ENCODE measurements at regions not wholly inside any gene's neighbourhood (a gene's known extent, or its start where the extent isn't known, plus 50 kb on each side); places are given as distances from the start of the nearest gene placed in this dataset.

- no peak for TF ChIP-seq CUX1 (CRISPR knock-in tag; IDR thresholded peaks at IDR 0.05)
- no peak for TF ChIP-seq CEBPG (CRISPR knock-in tag; IDR thresholded peaks at IDR 0.05)
- TF ChIP-seq CEBPG (tag; conservative IDR thresholded peaks at IDR 0.05 in 1 of 2, IDR thresholded peaks at IDR 0.05 in 1 of 2) = peak; percentile 30 to 66; a peak in 3 of 4 replicates
- peaks cover 5 to 8% of the 10 kb centered on the region in 2 experiments; a peak in 4 of 5 replicates for H3K27me3 ChIP-seq (ENCODE audit: control insufficient read depth in 2 of 2, insufficient read depth in 2 of 2, low read length in 2 of 2)
- no peak for DNase-seq (ENCODE audit: extremely low read depth in 1 of 4, low spot score in 3 of 4)
- H3K27ac ChIP-seq (ENCODE audit: extremely low read depth, low read depth, low read length) = no peak overlapping the region
- no peak for ATAC-seq
- H4K20me1 ChIP-seq (replicated peaks; ENCODE audit: control insufficient read depth, insufficient read depth, low read length) = no peaks in the 10 kb centered on the region
- no peak overlapping the region for H3K9ac ChIP-seq (ENCODE audit: insufficient read depth in 1 of 2, low read depth in 2 of 2, low read length in 2 of 2)
- intact Hi-C loops (cut with micrococcal nuclease) (no loop called here), in situ Hi-C loops (cut with MboI) (no loop called here)
- POLR2A ChIA-PET = interaction anchor here (0.7 kb wide), 1 partner anchor 77 kb away, joined by 3 read pairs; no protein-coding TSS in a partner anchor
- WGBS (ENCODE audit: insufficient coverage, low coverage, missing lambda C conversion rate) = 4% methylated on average over 5 of the region's 5 CpGs
- H2AFZ ChIP-seq (ENCODE audit: low read depth, low read length) = no peak overlapping the region
- no peak for FAIRE-seq
- H3K36me3 ChIP-seq (ENCODE audit: control insufficient read depth, insufficient read depth, low read length) = no peaks in the 10 kb centered on the region
- no peaks in the 10 kb centered on the region for H3K9me1 ChIP-seq (ENCODE audit: control insufficient read depth, insufficient read depth, low read length)
- no TSS peak for BruUV-seq (replicated peaks)
- H3K79me2 ChIP-seq (ENCODE audit: control insufficient read depth, insufficient read depth, low read length) = no peaks in the 10 kb centered on the region
- H3K4me1 ChIP-seq (replicated peaks in 1 of 2; ENCODE audit: control insufficient read depth in 2 of 2, insufficient read depth in 2 of 2, low read length in 2 of 2) = no peaks in the 10 kb centered on the region; a peak in 1 of 5 replicates
- H3K9me3 ChIP-seq (replicated peaks; ENCODE audit: control insufficient read depth, insufficient read depth, low read depth, low read length) = no peaks in the 10 kb centered on the region
- no peak overlapping the region for H3K4me2 ChIP-seq (ENCODE audit: insufficient read depth, low read length)
- H3K4me3 ChIP-seq = no peak overlapping the region
- CTCF ChIA-PET (ENCODE audit: low intra/inter-chr PET ratio) = no interaction called here
These were observed 85.1 kb upstream of the RAI14 start for GRCh38 chr5:34570721-34571676.

All from K562 (cell line).